ENCODE measurements at regions not wholly inside any gene's neighbourhood (a gene's known extent, or its start where the extent isn't known, plus 50 kb on each side); places are given as distances from the start of the nearest gene placed in this dataset.

DNA sequence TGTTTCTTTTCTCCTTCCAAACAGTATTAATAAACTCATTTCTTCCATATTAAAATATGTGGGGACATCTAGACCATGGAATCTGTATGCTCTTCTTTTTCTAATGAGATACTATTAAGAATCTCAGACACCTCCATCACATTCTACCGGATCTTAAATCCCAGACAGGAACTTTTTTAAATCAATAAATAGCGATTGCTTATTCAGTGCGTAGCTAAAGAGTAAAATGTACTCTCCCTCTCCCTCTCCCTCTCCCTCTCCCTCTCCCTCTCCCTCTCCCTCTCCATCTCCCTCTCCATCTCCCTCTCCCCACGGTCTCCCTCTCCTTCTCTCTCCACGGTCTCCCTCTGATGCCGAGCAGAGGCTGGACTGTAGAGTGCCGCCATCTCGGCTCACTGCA, 297.0 kb downstream of the HNRNPD start:
- no peak for DNase-seq (ENCODE audit: low spot score)

DNA sequence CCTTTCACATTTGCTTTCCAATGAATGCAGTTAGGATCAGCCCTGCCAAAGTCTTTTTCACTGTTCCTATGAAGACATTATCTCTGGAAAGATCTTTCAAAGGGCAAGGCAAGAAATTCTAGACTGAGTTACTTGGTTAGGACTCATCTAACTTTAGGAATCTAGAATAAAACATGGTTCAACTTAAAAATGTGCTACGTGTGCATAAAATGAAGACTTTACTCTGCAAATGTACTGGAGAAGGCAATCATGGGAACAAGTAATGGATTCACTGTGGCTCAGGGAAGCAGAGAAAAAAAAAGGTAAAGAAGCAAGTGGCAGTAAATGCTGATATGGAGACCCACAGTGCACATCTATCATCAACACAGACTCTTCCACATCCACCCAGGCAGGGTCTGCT, 297.4 kb downstream of the HNRNPD start:
- DNase-seq (ENCODE audit: low spot score) = no peak

- no peak for DNase-seq (ENCODE audit: low spot score)
Measured at GRCh38 chr4:82071951-82072350, 301.8 kb downstream of the HNRNPD start.

GRCh38 chr4:82069883-82070638, 303.7 kb downstream of the HNRNPD start:
- DNase-seq (ENCODE audit: low spot score) = no peak

GRCh38 chr4:82063017-82063416, 310.8 kb downstream of the HNRNPD start:
- DNase-seq (ENCODE audit: low spot score) = no peak

GRCh38 chr4:82057990-82058544, 315.7 kb downstream of the HNRNPD start:
- DNase-seq (ENCODE audit: low spot score) = no peak

- DNase-seq (ENCODE audit: low spot score) = no peak
Measured at GRCh38 chr4:82055156-82055555, 318.6 kb downstream of the HNRNPD start.

- DNase-seq (ENCODE audit: low spot score) = no peak
Measured at GRCh38 chr4:82053396-82053795, 320.4 kb downstream of the HNRNPD start.

DNA sequence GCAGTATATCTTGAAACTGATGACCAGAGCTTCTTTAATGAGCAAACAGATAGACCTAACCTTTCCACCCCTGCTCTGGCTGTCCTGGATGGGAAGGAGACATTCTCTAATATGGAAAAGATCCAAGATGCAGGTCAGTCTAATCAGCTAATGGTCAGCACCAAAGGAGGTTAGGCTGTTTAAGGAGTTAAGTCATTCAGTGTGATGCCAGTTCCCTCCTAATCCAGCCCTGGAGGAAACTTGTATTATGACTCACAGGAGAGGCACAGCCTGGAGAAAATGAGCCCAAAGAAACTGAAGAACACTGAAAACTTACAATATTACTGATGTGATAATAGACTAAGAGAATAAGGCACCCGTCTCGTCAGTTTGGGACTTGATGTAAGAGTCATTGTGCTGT, 323.0 kb downstream of the HNRNPD start:
- DNase-seq (ENCODE audit: low spot score) = no peak

GRCh38 chr4:82049294-82049693, 324.5 kb downstream of the HNRNPD start:
- DNase-seq (ENCODE audit: low spot score) = no peak

DNA sequence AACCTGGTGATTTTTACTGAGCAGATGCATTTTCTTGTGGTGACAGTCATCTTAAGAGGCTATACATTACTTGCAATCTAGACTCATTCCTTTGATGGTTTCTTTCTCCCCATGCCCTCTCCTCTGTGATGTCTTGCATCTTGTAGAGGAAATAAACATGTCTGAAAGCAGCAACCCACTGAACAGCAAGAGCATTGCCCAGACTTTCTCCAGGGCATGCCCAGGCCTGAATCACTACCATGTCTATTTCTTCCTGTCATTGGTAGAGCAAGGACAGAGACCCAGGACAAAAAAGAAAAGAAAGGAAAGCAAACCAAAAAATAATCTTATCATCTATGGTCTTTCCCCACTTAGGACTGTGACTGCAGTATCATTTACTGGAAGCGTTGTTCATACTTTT, 326.1 kb downstream of the HNRNPD start:
- DNase-seq (ENCODE audit: low spot score) = no peak

- DNase-seq (ENCODE audit: low spot score) = no peak
Measured at GRCh38 chr4:82046796-82047195, 327.0 kb downstream of the HNRNPD start.

DNA sequence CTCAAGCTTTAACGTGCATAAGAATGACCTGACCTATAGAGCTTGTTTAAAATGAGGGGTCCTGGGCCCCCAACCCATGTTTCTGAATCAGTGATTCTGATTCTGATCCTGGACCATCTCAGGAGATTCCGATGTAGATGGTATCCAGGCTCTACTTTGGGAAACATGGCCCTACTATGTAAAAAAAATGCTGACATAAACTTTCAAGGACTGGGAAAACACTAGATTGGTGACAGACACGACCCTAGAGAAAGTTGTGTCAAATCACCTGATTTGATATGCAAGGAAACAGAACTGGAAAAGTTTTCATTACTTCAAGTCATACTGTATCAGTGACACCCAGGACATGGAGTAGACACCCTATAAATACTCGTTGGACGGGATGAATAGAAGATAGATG, 328.5 kb downstream of the HNRNPD start:
- DNase-seq (ENCODE audit: low spot score) = no peak

GRCh38 chr4:82044141-82044993, 329.4 kb downstream of the HNRNPD start:
- peak; percentile 80 for DNase-seq (ENCODE audit: low spot score)

DNA sequence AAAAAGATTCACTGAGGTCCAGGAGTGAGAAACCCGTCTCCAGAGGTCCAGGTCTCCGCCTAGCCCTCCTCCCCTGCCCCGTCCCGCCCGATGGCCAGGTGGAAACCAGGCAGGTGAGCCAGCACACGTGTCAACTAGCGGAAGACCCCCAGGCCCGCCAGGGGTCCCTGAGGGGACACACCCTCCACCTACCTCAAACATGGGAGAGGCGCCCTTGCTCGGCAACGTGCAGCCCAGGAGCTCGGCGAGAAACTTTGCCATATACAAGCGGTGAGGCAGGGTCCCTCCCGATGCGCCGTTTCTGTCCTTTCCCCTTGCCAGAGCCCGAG, 330.0 kb downstream of the HNRNPD start:
- DNase-seq (ENCODE audit: low spot score) = no peak

- no peak for DNase-seq (ENCODE audit: low spot score)
Measured at GRCh38 chr4:82043081-82043808, 330.5 kb downstream of the HNRNPD start.

GRCh38 chr4:82042042-82042441, 331.7 kb downstream of the HNRNPD start:
- DNase-seq (ENCODE audit: low spot score) = no peak

GRCh38 chr4:82038936-82039335, 334.9 kb downstream of the HNRNPD start:
- no peak for DNase-seq (ENCODE audit: low spot score)

- DNase-seq (ENCODE audit: low spot score) = no peak
Measured at GRCh38 chr4:82036181-82036580, 337.6 kb downstream of the HNRNPD start.

DNA sequence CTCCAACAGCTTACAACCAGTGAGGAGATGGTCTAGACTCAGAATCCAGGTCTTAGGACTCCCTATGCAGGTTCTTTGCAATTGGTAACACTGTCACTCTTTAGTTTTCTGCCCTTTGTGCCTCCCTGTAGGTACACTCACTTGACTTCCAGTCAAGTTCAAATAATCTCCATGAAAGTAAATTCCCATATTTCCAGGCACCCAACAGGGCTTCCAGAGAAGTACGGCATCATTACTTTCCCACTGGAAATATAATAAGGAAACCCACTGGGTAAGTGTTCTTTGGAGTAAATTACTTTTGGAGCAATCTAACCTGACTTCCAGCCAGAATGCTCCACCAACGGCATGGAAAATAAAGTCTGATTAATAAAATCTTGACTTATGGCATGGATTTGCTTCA, 338.9 kb downstream of the HNRNPD start:
- no peak for DNase-seq (ENCODE audit: low spot score)

GRCh38 chr4:82033862-82034261, 339.9 kb downstream of the HNRNPD start:
- no peak for DNase-seq (ENCODE audit: low spot score)

GRCh38 chr4:82031376-82031927, 342.3 kb downstream of the HNRNPD start:
- DNase-seq (ENCODE audit: low spot score) = no peak

All from GM03348 (cell line).